ENCODE measurements at regions not wholly inside any gene's neighbourhood (a gene's known extent, or its start where the extent isn't known, plus 50 kb on each side); places are given as distances from the start of the nearest gene placed in this dataset.

DNA sequence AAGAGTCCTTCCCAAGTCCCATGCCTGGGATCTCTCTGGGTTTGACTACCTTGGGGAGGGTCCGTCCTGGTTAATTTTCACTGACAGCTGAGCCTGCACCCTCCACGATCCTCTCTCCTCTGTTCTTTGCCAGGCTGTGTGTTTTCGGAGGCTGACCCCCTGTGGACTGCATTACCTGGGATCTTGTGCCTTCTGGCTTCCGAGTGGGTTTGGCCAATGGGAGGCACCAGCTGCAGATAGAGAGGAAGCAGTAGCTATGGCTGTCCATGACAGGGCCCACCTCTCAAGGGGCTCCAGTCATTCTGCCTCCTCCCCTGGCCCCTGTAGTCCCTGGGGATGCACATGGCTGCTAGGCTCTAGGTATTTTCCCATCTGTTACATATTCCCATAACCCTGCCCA is 285.0 kb downstream of the DMRT2 start:
- TF ChIP-seq CTCF (optimal IDR thresholded peaks at IDR 0.05 in 1 of 3, IDR thresholded peaks at IDR 0.05 in 1 of 3, conservative IDR thresholded peaks at IDR 0.05 in 1 of 3; ENCODE audit: extremely low read depth in 1 of 3, insufficient read depth in 2 of 3, low read length in 3 of 3), result no peak
- no peak for TF ChIP-seq EZH2 (IDR thresholded peaks at IDR 0.05; ENCODE audit: low read length)
